Smooth muscle cell (in vitro differentiated cells): ENCODE measurements at regions not wholly inside any gene's neighbourhood (a gene's known extent, or its start where the extent isn't known, plus 50 kb on each side); places are given as distances from the start of the nearest gene placed in this dataset.

ENCODE experiments used
- DNase-seq: peaks from one replicate; lab custom pipeline; 2025; ENCODE audit not compliant: unreplicated experiment; lab: John Stamatoyannopoulos, UW
- H2AFZ ChIP-seq: fragments of 200-600 bp; sonication (generic); 2 replicates; pipeline ENCODE4 v1.6.0; 2016; ENCODE audit warnings: antibody characterized with exemption, low read depth, mild to moderate bottlenecking
- H3F3A ChIP-seq: fragments of 200-600 bp; sonication (generic); 2 replicates; pipeline ENCODE4 v1.6.0; 2017; ENCODE audit warnings: antibody characterized with exemption, low read depth
- H3K27ac ChIP-seq: fragments of 200-600 bp; sonication (generic); 2 replicates; pipeline ENCODE4 v1.5.1; 2016; ENCODE audit warnings: low read depth, mild to moderate bottlenecking
- H3K27me3 ChIP-seq: fragments of 200-600 bp; sonication (generic); 2 replicates; pipeline ENCODE4 v1.6.1; 2016; ENCODE audit warnings: low read depth, mild to moderate bottlenecking
- H3K36me3 ChIP-seq: fragments of 200-600 bp; sonication (generic); 2 replicates; pipeline ENCODE4 v1.5.1; 2016; ENCODE audit warnings: low read depth
- H3K4me1 ChIP-seq: fragments of 200-600 bp; sonication (generic); 2 replicates; pipeline ENCODE4 v1.5.1; 2016; ENCODE audit warnings: low read depth
- H3K4me2 ChIP-seq: fragments of 200-600 bp; sonication (generic); 2 replicates; pipeline ENCODE4 v1.6.0; 2016; ENCODE audit warnings: mild to moderate bottlenecking
- H3K4me3 ChIP-seq: fragments of 200-600 bp; sonication (generic); 2 replicates; pipeline ENCODE4 v1.5.1; 2016; ENCODE audit warnings: mild to moderate bottlenecking
- H3K79me2 ChIP-seq: fragments of 200-600 bp; sonication (generic); 2 replicates; pipeline ENCODE4 v1.6.0; 2016; ENCODE audit warnings: low read depth, mild to moderate bottlenecking
- H3K9ac ChIP-seq: fragments of 200-600 bp; sonication (generic); 2 replicates; pipeline ENCODE4 v1.6.0; 2016; ENCODE audit warnings: low read depth
- H3K9me3 ChIP-seq: fragments of 200-600 bp; sonication (generic); replicated peaks from 2 replicates; pipeline ENCODE4 v1.5.1; 2016; ENCODE audit warnings: low read depth
- H4K20me1 ChIP-seq: fragments of 200-600 bp; sonication (generic); 2 replicates; pipeline ENCODE4 v1.6.0; 2016; ENCODE audit warnings: low read depth
- CTCF ChIP-seq: fragments of 200-600 bp; sonication (generic); IDR thresholded peaks from 2 replicates; pipeline ENCODE4 v1.5.1; 2017; ENCODE audit warnings: borderline replicate concordance, mild to moderate bottlenecking, antibody characterized with exemption; ENCODE audit not compliant: insufficient read depth, poor library complexity, severe bottlenecking
- WGBS: methylation state at CpG from one replicate; pipeline ENCODE4 v1.1.7; 2016; ENCODE audit warnings: low lambda C conversion rate; 5-methylcytosine and 5-hydroxymethylcytosine counted together

GRCh38 chr18:25560369-25560768 lies 208.4 kb upstream of the ZNF521 start:
- no peak for TF ChIP-seq CTCF
- 76% methylated on average over 4 of the region's 4 CpGs for WGBS
- H3K4me2 ChIP-seq = no peak overlapping the region

GRCh38 chr18:25557011-25557410 lies 205.0 kb upstream of the ZNF521 start:
- H3K36me3 ChIP-seq = no peaks in the 10 kb centered on the region
- no peak for TF ChIP-seq CTCF
- DNase-seq = no peak
- no peaks in the 10 kb centered on the region for H3K79me2 ChIP-seq
- H4K20me1 ChIP-seq = no peaks in the 10 kb centered on the region
- H3K9me3 ChIP-seq = no peaks in the 10 kb centered on the region
- no peak overlapping the region for H2AFZ ChIP-seq
- H3K27me3 ChIP-seq = no peaks in the 10 kb centered on the region
- H3K27ac ChIP-seq = no peak overlapping the region
- H3K4me1 ChIP-seq = peaks cover 10% of the 10 kb centered on the region
- H3K4me3 ChIP-seq = no peak overlapping the region
- WGBS = 88% methylated on average over 7 of the region's 7 CpGs
- H3K4me2 ChIP-seq = no peak overlapping the region
- H3K9ac ChIP-seq = no peak overlapping the region
- H3F3A ChIP-seq = no peaks in the 10 kb centered on the region

More at GRCh38 chr18:25560369-25560768, 208.4 kb upstream of the ZNF521 start:
- no peaks in the 10 kb centered on the region for H4K20me1 ChIP-seq
- H3K4me1 ChIP-seq = peaks cover 10% of the 10 kb centered on the region
- no peak overlapping the region for H3K4me3 ChIP-seq
- no peaks in the 10 kb centered on the region for H3K27me3 ChIP-seq
- H3K79me2 ChIP-seq = no peaks in the 10 kb centered on the region
- H3F3A ChIP-seq = no peaks in the 10 kb centered on the region
- no peaks in the 10 kb centered on the region for H3K36me3 ChIP-seq
- no peak for DNase-seq
- H3K27ac ChIP-seq = no peak overlapping the region
- H2AFZ ChIP-seq = no peak overlapping the region
- H3K9ac ChIP-seq = no peak overlapping the region
- no peaks in the 10 kb centered on the region for H3K9me3 ChIP-seq

- no peak overlapping the region for H3K4me3 ChIP-seq
- WGBS = 96% methylated on average over 1 of the region's 1 CpG
- H3K4me2 ChIP-seq = no peak overlapping the region
- H3K79me2 ChIP-seq = no peaks in the 10 kb centered on the region
- no peak for DNase-seq
- no peak for TF ChIP-seq CTCF
- H2AFZ ChIP-seq = no peak overlapping the region
- H3K27ac ChIP-seq = no peak overlapping the region
- H3K9ac ChIP-seq = no peak overlapping the region
- no peaks in the 10 kb centered on the region for H3K36me3 ChIP-seq
- no peaks in the 10 kb centered on the region for H4K20me1 ChIP-seq
- no peaks in the 10 kb centered on the region for H3F3A ChIP-seq
- H3K27me3 ChIP-seq = no peaks in the 10 kb centered on the region
- H3K9me3 ChIP-seq = no peaks in the 10 kb centered on the region
- H3K4me1 ChIP-seq = peaks cover 10% of the 10 kb centered on the region
These were observed 201.8 kb upstream of the ZNF521 start for GRCh38 chr18:25553631-25554263.

DNA sequence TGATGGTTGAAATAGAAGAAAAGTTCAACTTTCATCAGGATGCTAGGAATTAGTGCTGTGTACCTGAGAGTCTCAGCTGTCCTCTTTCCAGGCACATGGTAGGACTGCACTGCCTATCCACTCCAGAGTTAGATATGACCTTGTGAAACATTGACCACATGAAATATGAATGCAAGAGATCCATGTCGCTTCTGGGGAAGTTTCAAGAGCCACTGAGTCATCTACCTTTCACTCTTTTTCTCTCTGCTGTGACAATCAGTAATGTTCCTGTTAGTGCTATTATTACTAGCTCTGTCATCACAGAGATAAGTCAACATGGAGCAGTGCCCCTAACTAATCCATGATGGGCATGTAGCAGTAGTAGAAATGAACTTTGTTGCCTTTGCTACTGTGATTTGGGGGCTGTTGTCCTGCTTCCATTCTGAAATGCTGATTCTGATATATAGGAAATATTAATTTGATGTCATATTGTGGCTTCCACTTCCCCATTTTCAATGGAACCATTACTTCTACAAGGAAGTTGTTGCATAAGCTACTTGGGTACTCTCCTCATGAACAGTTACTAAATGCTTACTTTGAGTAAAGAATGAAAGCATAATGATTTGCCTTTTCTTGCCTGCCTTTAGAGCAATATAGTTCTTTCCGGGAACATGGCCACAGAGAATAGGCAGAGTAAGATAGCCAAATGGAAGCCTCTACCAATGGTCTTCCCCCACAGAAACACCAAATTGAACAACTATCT lies 192.8 kb upstream of the ZNF521 start:
- H3F3A ChIP-seq = no peaks in the 10 kb centered on the region
- WGBS = 95% methylated on average over 2 of the region's 2 CpGs
- no peaks in the 10 kb centered on the region for H3K79me2 ChIP-seq

More for the DNA sequence above, 192.8 kb upstream of the ZNF521 start:
- H3K4me3 ChIP-seq = no peak overlapping the region
- H3K9me3 ChIP-seq = no peaks in the 10 kb centered on the region
- H3K4me1 ChIP-seq = no peaks in the 10 kb centered on the region
- peaks cover 4% of the 10 kb centered on the region for H3K27me3 ChIP-seq
- no peaks in the 10 kb centered on the region for H4K20me1 ChIP-seq
- no peak overlapping the region for H3K27ac ChIP-seq
- TF ChIP-seq CTCF = no peak
- H3K9ac ChIP-seq = no peak overlapping the region
- DNase-seq = no peak
- no peak overlapping the region for H2AFZ ChIP-seq
- no peak overlapping the region for H3K4me2 ChIP-seq
- no peaks in the 10 kb centered on the region for H3K36me3 ChIP-seq
